AG08395 (cell line): ENCODE measurements at regions not wholly inside any gene's neighbourhood (a gene's known extent, or its start where the extent isn't known, plus 50 kb on each side); places are given as distances from the start of the nearest gene placed in this dataset.
"Not testable (repeated sequence)": the region's sequence is repeated elsewhere in the genome, so short reads cannot be mapped to it uniquely, and the experiment has no call there.

Source experiments
- DNase-seq: peaks from one replicate; pipeline ENCODE4 v3.0.0; 2012; ENCODE audit warnings: mixed read lengths, low spot score

- no peak for DNase-seq
Observed at GRCh38 chr11:106152013-106152412, 74.6 kb downstream of the AASDHPPT start.

GRCh38 chr11:106152824-106153223 lies 75.4 kb downstream of the AASDHPPT start:
- peak; percentile 14 for DNase-seq

GRCh38 chr11:106156290-106156937 lies 79.0 kb downstream of the AASDHPPT start:
- peak; percentile 62 for DNase-seq

- no peak for DNase-seq
Observed at GRCh38 chr11:106158406-106158805, 80.9 kb downstream of the AASDHPPT start.

GRCh38 chr11:106159836-106160235 lies 82.4 kb downstream of the AASDHPPT start:
- DNase-seq, result peak; percentile 4

GRCh38 chr11:106160494-106160893 lies 83.0 kb downstream of the AASDHPPT start:
- DNase-seq, result no peak

GRCh38 chr11:106161775-106162634 lies 84.5 kb downstream of the AASDHPPT start:
- DNase-seq, result no peak

- DNase-seq, result no peak
Observed at GRCh38 chr11:106167085-106167484, 89.6 kb downstream of the AASDHPPT start.

- DNase-seq, result no peak
Observed at GRCh38 chr11:106172386-106172991, 95.0 kb downstream of the AASDHPPT start.

- DNase-seq, result no peak
Observed at GRCh38 chr11:106173291-106173690, 95.8 kb downstream of the AASDHPPT start.

GRCh38 chr11:106174003-106174402 lies 96.5 kb downstream of the AASDHPPT start:
- not testable (repeated sequence) for DNase-seq

GRCh38 chr11:106176817-106177216 lies 99.4 kb downstream of the AASDHPPT start:
- no peak for DNase-seq

GRCh38 chr11:106177311-106177710 lies 99.8 kb downstream of the AASDHPPT start:
- no peak for DNase-seq

- DNase-seq, result no peak
Observed at GRCh38 chr11:106178361-106178760, 100.9 kb downstream of the AASDHPPT start.

- no peak for DNase-seq
Observed at GRCh38 chr11:106179048-106179447, 101.6 kb downstream of the AASDHPPT start.

- no peak for DNase-seq
Observed at GRCh38 chr11:106186630-106187029, 109.2 kb downstream of the AASDHPPT start.

- DNase-seq, result no peak
Observed at GRCh38 chr11:106187860-106188456, 110.5 kb downstream of the AASDHPPT start.

- no peak for DNase-seq
Observed at GRCh38 chr11:106193956-106194355, 116.5 kb downstream of the AASDHPPT start.

GRCh38 chr11:106197438-106197837 lies 120.0 kb downstream of the AASDHPPT start:
- no peak for DNase-seq

GRCh38 chr11:106202935-106203620 lies 125.6 kb downstream of the AASDHPPT start:
- no peak for DNase-seq

- DNase-seq, result no peak
Observed at GRCh38 chr11:106208760-106209159, 131.3 kb downstream of the AASDHPPT start.

GRCh38 chr11:106212081-106212480 lies 134.6 kb downstream of the AASDHPPT start:
- DNase-seq, result no peak
